H1 (cell line): ENCODE measurements at regions not wholly inside any gene's neighbourhood (a gene's known extent, or its start where the extent isn't known, plus 50 kb on each side); places are given as distances from the start of the nearest gene placed in this dataset.

ENCODE experiments used
- BACH1 ChIP-seq: IDR thresholded peaks from 2 replicates; pipeline ENCODE4 v1.6.1; 2012; ENCODE audit warnings: low read length, improper control_type of control experiment
- BRCA1 ChIP-seq: IDR thresholded peaks from 2 replicates; pipeline ENCODE4 v1.6.1; 2012; ENCODE audit warnings: low read depth, low read length, improper control_type of control experiment
- CBX8 ChIP-seq: fragments of 300-800, 300-1000 bp; sonication (generic); IDR thresholded peaks from 2 replicates; pipeline ENCODE4 v1.7.1; 2016; ENCODE audit warnings: low read depth, low read length, borderline replicate concordance
- CHD2 ChIP-seq: IDR thresholded peaks from 2 replicates; pipeline ENCODE4 v1.6.1; 2012; ENCODE audit warnings: low read length, improper control_type of control experiment
- CHD7 ChIP-seq: fragments of 300-600 bp; sonication (generic); IDR thresholded peaks from 2 replicates; pipeline ENCODE4 v1.7.1; 2012; ENCODE audit warnings: low read length, moderate library complexity, mild to moderate bottlenecking, inconsistent platforms; ENCODE audit not compliant: insufficient replicate concordance
- CTBP2 ChIP-seq: IDR thresholded peaks from 2 replicates; pipeline ENCODE4 v1.7.0; 2011; ENCODE audit warnings: borderline replicate concordance, mild to moderate bottlenecking, moderate library complexity, mixed read lengths, low read length; ENCODE audit not compliant: insufficient read depth, insufficient read length
- GABPA ChIP-seq: IDR thresholded peaks from 2 replicates; pipeline ENCODE4 v1.6.1; 2011; ENCODE audit warnings: mild to moderate bottlenecking, low read length, moderate library complexity, borderline replicate concordance; ENCODE audit not compliant: insufficient read depth
- GTF2F1 ChIP-seq: IDR thresholded peaks from 2 replicates; pipeline ENCODE4 v1.6.1; 2012; ENCODE audit warnings: low read depth, low read length, improper control_type of control experiment, borderline replicate concordance
- RNF2 ChIP-seq: fragments of 200-900, 300-1000 bp; sonication (generic); IDR thresholded peaks from 2 replicates; pipeline ENCODE4 v1.7.1; 2016; ENCODE audit warnings: borderline replicate concordance, low read depth, mild to moderate bottlenecking, antibody characterized with exemption, low read length; ENCODE audit not compliant: poor library complexity, severe bottlenecking; ENCODE audit errors: missing control alignments
- YY1 ChIP-seq: IDR thresholded peaks from 2 replicates; pipeline ENCODE4 v1.6.1; 2011; ENCODE audit warnings: low read depth, mild to moderate bottlenecking, low read length

GRCh38 chr13:33454844-33455705, 169.5 kb upstream of the STARD13 start (continued):
- TF ChIP-seq CHD7 (no peak), BRCA1 (no peak), CBX8 (no peak), CHD2 (no peak), YY1 (no peak), RNF2 (no peak), GABPA (no peak), CTBP2 (no peak), GTF2F1 (no peak), BACH1 (no peak)
